ENCODE measurements at regions not wholly inside any gene's neighbourhood (a gene's known extent, or its start where the extent isn't known, plus 50 kb on each side); places are given as distances from the start of the nearest gene placed in this dataset.

- DNase-seq: no peak
Observed at GRCh38 chr12:19021646-19022045, 107.9 kb upstream of the PLEKHA5 start.

- DNase-seq: no peak
Observed at GRCh38 chr12:19025582-19025981, 104.0 kb upstream of the PLEKHA5 start.

GRCh38 chr12:19026034-19026433, 103.5 kb upstream of the PLEKHA5 start:
- no peak for DNase-seq

GRCh38 chr12:19026614-19027488, 102.7 kb upstream of the PLEKHA5 start:
- DNase-seq: no peak

GRCh38 chr12:19030180-19030579, 99.4 kb upstream of the PLEKHA5 start:
- no peak for DNase-seq

GRCh38 chr12:19030603-19031002, 98.9 kb upstream of the PLEKHA5 start:
- DNase-seq: no peak

- no peak for DNase-seq
Observed at GRCh38 chr12:19031032-19031431, 98.5 kb upstream of the PLEKHA5 start.

GRCh38 chr12:19032826-19033225, 96.7 kb upstream of the PLEKHA5 start:
- no peak for DNase-seq

- DNase-seq: no peak
Observed at GRCh38 chr12:19033244-19033643, 96.3 kb upstream of the PLEKHA5 start.

- no peak for DNase-seq
Observed at GRCh38 chr12:19034937-19035336, 94.6 kb upstream of the PLEKHA5 start.

- DNase-seq: no peak
Observed at GRCh38 chr12:19035536-19035935, 94.0 kb upstream of the PLEKHA5 start.

- DNase-seq: no peak
Observed at GRCh38 chr12:19036673-19037357, 92.7 kb upstream of the PLEKHA5 start.

- DNase-seq: no peak
Observed at GRCh38 chr12:19038209-19038608, 91.3 kb upstream of the PLEKHA5 start.

- DNase-seq: no peak
Observed at GRCh38 chr12:19039515-19039914, 90.0 kb upstream of the PLEKHA5 start.

- DNase-seq: no peak
Observed at GRCh38 chr12:19042221-19042620, 87.3 kb upstream of the PLEKHA5 start.

- DNase-seq: no peak
Observed at GRCh38 chr12:19044430-19044829, 85.1 kb upstream of the PLEKHA5 start.

GRCh38 chr12:19044891-19045290, 84.6 kb upstream of the PLEKHA5 start:
- DNase-seq: no peak

GRCh38 chr12:19045426-19045825, 84.1 kb upstream of the PLEKHA5 start:
- DNase-seq: no peak

GRCh38 chr12:19048943-19049342, 80.6 kb upstream of the PLEKHA5 start:
- no peak for DNase-seq

- DNase-seq: no peak
Observed at GRCh38 chr12:19052689-19053088, 76.8 kb upstream of the PLEKHA5 start.

GRCh38 chr12:19053218-19053617, 76.3 kb upstream of the PLEKHA5 start:
- no peak for DNase-seq

- DNase-seq: no peak
Observed at GRCh38 chr12:19054035-19054434, 75.5 kb upstream of the PLEKHA5 start.

- DNase-seq: no peak
Observed at GRCh38 chr12:19055589-19055988, 73.9 kb upstream of the PLEKHA5 start.

Measured in CD4-positive, alpha-beta T cell treated with Interferon gamma for 1 hour (primary cell).